ENCODE measurements at regions not wholly inside any gene's neighbourhood (a gene's known extent, or its start where the extent isn't known, plus 50 kb on each side); places are given as distances from the start of the nearest gene placed in this dataset.

GRCh38 chr6:11851387-11851786 lies 72.8 kb upstream of the ADTRP start:
- no peak for TF ChIP-seq CTCF (IDR thresholded peaks at IDR 0.05)
- no peak for TF ChIP-seq POLR2A (IDR thresholded peaks at IDR 0.05)

All from thyroid gland (tissue), 4 donors.